ENCODE measurements at regions not wholly inside any gene's neighbourhood (a gene's known extent, or its start where the extent isn't known, plus 50 kb on each side); places are given as distances from the start of the nearest gene placed in this dataset.
"Not testable (repeated sequence)": the region's sequence is repeated elsewhere in the genome, so short reads cannot be mapped to it uniquely, and the experiment has no call there.

DNA sequence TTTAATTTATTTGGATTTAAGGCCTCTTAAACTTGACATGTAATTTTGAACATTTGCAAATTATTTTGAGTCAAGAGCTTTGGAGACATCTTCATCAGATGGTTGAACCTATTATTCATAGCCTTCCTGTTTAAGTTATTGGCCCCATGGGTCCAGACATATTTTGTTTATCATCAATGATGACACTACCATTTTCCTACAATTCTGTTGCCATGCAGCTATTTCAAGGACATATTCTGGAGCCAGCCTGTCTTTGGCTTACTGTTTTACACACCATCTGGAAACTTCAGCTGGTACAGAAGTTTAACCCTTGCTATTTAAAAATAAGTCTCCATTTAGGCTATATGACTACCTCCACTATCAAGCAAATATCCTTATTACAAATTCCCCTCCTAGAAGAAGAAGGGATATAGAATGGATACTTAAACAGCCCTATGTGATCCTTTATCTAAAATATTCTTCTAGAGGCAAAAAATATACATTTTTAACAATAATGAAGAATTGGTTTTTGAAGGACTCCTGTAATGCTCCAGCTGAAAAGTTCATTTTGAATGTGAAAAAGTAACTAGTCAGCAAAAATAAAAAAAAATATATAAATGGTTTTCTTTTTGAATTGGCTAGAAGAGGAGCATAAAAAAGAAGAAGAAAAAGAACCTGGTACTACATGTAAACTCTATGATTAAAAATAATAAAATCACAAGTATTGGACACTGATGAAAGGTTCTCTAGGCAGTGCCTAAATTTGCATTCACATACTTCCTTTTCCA is 544.0 kb upstream of the HS3ST5 start:
- no peak for DNase-seq

DNA sequence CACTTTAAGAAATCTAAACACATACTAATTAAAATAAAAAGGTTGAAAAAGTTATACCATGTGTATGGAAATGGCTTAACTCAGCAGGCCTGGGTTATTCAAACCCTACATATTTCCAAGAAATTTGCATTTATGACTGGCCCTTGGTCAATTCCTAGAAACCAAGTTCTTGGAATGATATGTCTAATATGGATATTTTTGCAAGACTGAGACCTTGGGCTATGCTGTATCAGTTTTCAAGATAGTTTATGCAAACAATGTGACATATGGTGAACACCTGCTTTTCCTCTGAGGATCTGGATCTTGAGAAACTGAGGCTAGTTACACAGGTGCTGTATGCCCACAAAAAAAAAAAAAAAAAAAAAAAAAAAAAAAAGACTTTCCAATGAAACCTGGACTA is 536.9 kb upstream of the HS3ST5 start:
- no peak for DNase-seq

DNA sequence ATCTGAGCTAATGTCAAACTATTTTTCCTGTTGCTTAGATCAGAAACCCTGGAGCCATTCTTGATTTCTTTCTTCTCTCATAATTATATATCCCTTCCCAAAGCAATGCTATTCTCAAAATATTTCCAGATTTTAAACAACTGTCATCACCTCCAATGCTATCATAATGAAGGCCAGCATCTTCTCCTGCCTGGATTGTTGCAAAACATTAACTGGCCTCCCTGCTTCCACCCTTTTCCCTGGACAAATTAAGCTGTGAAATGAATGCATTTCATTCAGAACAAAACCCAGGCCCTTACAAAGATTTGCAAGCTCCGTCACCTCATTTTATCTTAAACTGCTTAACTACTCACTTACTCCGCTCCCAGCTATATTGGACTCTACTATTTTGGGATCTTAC is 535.3 kb upstream of the HS3ST5 start:
- DNase-seq, result no peak

DNA sequence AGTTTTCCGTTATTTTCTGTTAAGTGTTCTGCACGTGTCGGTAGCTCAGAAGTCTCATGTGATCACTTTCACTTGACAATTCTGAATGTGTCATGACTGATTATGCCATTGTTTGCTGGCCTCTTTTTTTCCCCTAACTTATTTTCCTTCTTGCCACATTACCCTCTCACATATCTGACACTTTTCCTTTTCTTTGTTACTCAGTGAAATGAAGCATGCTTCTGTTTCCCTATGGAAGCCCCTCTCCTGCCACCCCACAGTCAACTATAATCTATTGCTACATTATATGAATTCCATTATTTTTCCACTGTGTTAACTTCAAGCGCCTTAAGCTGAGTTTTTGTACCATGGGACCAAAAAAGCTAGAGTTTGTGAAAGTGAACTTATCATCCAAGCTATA is 531.6 kb upstream of the HS3ST5 start:
- DNase-seq, result no peak

DNA sequence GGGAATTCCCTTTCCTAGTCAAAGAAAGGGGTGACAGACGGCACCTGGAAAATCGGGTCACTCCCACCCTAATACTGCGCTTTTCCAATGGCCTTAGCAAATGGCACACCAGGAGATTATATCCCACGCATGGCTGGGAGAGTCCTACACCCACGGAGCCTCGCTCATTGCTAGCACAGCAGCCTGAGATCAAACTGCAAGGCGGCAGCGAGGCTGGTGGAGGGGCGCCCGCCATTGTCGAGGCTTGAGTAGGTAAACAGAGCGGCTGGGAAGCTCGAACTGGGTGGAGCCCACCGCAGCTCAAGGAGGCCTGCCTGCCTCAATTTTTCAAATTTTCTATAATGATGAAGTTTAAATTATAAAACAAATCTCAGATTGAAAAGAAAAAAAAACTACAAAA is 522.7 kb upstream of the HS3ST5 start:
- not testable (repeated sequence) for DNase-seq

DNA sequence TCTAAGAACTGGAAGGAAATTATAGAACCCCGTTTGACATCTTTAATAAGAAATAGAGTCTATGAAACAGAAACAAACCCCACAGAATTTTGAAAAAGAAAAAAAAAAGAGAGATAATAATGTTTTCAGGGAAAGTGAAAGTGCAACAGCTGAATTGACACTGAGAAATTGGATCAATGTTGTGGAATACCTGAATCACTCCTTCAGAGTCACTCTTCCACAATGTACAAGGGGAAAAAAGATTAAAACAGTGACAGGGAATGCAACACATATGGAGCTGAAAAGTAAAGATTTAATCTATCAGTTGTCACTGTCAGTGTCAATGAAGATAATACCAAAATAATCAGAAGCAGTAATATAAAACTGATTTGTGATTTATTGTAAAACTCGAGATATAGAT is 520.8 kb upstream of the HS3ST5 start:
- no peak for DNase-seq

DNA sequence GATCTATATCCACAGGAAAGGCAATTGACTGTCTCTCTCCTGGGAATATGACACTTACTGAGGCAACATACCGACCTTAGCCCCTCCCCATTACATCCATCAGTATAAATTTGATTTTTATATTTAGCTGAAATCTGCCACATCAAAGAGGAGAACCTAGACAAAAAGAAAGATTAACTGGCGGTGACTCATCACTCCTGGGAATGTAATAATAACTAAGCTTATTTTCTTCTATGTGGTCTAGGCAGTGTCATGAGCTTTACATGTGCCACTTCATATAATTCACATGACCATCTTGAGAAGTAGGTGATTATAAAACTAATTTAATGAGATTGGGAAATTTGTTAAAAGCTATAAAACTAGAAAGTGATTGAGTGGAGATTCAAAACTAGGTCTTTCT is 520.0 kb upstream of the HS3ST5 start:
- DNase-seq, result no peak

DNA sequence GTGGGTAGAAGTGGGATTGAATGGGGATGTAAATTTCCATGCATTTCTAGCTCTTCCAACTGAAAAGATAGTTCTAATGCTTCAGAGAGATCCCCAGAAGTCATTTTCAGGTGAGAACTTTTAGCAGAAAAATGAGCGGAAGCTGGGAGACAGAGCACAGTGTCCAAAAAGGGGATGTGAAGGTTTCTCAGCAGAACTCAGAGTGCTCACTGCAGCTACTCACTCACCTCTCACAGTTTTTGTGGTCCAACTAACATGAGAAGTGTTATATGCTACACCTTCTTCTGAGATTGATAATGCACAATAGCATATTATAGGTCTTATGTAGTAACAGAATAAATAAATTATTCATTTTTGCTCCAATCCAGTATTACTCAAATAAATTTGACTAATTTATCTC is 519.2 kb upstream of the HS3ST5 start:
- no peak for DNase-seq

DNA sequence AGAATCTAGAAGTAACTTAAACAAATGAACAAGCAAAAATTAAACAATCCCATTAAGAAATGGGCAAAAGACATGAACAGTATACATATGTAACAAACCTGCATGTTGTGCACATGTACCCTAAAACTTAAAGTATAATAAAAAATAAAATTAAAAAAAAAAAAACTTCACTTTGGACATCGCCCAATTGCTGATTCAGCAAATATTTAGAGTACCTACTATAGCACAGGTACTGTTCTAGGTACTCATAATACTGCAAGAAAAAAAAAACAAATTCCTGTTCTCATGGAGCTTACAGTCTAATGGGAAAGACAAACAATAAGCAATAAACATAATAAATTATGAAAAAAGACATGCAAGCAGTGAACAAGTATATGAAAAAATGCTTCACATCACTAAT is 501.5 kb upstream of the HS3ST5 start:
- DNase-seq, result no peak

DNA sequence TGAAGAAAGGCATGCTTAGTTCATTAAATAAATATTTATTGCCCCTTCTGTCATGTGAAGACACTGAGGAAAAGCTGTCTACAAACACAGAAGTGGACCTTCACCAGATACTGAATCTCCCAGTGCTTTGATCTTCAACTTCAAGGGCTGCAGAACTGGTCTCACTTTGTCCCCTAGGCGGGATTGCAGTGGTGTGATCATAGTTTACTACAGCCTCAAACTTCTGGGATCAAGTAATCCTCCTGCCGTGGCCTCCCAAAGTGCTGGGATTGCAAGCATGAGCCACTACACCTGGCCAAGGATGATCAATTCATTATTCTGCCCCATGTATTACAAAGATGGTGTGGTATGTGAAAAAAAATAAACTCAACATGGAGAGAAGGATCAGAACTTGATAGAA is 496.2 kb upstream of the HS3ST5 start:
- DNase-seq, result no peak

DNA sequence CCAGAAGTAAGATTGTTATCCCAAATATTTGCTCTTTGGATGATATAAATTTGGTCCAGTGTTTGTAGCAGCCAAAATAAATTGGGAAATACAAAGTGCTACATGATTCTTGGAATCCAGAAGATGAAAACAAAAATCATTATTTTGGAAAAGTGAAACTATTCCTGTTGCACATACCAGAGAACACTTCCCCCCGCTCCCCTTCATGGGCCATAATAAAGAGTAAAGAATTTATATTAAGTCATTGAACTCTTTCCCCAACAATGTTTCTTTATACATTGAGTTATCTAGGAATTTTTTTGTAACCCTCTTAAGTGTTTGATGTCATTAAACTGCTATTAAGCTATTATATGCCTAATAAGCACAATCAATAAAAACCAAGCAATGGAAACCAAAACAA is 490.4 kb upstream of the HS3ST5 start:
- no peak for DNase-seq

DNA sequence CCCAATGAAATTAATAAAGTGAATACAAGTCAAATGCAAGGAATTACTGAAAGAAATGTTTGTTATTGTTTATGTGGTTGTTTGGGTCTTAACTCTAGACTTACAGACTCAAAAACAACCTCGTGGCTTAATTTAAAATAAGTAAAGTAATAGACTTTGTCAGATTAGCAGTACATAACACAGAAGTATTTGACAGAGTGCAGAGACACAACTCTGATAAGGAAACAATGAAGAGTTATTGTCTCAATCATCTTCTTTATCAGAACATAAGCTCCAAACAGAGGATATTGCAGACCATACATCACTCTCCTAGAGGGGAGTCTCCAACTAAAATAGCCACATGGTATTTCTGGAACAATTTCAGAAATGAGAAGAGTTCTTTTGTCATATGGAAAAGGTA is 487.7 kb upstream of the HS3ST5 start:
- DNase-seq, result no peak

DNA sequence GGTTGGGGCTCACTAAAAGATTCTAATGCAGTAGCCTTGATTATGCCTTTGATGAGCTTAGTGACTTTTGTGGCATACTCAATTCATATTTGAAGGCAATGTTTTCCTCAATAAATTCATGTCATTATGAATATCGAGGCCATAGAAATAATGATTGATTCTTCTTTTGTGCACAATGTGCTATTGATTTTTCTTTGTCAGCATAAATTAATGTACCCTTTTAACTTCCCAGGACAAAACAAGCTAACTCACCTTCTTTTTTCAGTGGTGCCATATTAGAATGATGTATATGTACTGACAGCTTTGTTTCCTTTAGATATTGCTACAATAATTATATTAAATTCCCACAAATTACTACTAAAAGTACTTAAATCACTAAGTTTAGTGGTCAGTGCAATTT is 484.3 kb upstream of the HS3ST5 start:
- DNase-seq, result no peak

DNA sequence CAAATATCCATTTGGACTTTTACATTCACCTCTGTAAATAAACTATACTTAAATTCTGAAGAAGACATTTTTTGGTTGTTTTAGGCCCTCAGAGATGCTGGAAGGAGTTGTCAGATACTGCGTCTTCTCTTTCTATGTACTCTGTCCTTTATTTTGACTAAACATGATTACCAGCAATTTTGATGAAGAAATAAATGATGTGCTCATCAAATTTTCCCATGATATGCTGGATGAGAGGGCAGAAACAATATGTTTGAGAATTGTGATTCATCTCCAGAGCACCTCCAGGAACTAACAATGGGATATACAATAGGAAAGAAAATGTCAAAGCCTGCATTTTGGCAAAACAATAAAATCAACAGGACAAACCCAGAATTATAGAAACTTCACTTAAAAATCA is 481.6 kb upstream of the HS3ST5 start:
- no peak for DNase-seq

DNA sequence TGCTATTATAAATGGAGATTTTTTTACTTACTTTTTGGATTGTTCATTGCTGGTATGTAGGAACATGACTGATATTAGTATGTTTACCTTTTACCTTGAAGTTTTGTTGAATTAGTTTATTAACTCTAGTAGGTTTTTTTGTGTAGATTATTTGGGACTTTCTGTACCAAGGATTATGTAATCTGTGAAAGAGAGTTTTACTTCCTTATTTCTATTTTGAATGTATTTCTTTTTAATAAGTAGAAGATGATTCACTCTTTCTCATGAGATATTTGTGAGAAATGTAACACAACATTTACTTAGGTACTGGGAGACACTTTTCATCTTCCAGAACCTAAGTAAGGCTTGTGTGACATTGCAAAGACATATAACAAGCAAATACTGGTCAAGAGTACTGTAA is 473.9 kb upstream of the HS3ST5 start:
- DNase-seq, result no peak

DNA sequence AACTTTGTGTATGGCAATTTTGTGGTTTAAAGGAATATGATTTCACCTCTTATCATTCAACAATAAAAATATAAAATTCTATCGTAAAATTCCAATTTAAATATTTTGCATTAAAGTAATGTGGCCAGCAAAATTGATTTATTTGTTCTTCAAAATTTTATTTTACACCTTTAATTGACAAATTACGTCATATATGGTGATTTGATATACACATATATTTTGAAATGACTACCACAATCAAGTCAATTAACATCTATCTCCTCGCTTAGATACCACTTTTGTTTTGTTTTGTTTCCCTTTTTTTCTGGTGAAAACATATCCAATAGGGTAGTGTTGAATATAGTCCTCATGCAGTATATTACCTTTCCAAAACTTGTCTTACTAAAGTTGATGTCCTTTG is 467.6 kb upstream of the HS3ST5 start:
- DNase-seq, result no peak

DNA sequence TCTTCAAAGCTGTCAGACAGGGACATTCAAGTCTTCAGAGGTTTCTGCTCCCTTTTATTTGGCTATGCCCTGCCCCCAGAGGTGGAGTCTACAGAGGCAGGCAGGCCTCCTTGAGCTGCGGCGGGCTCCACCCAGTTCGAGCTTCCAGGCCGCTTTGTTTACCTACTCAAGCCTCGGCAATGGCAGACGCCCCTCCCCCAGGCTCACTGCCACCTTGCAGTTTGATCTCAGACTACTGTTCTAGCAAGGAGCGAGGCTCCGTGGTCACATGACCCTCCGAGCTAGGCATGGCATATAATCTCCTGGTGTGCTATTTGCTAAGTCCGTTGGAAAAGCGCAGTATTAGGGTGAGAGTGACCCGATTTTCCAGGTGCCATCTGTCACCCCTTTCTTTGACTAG is 462.6 kb upstream of the HS3ST5 start:
- not testable (repeated sequence) for DNase-seq

DNA sequence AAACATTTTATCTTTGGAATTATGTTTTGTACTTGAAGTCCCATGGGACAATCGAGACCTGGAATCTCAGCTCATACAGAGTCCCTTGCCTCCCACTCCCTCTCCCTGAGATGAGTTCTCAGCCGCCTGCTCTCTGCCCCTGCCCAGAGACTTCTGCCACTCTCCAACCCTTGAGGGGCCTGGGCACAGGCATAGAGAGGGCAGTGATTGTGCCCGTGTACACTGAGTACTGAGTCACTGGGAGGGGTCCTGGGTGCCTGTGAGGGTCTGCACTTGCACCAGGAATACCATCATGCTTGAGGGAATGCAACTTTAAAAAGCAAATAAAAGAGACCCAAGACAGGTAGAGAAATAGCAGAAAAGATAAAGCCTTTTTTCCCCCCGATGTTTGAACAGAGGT is 453.8 kb upstream of the HS3ST5 start:
- DNase-seq, result no peak

DNA sequence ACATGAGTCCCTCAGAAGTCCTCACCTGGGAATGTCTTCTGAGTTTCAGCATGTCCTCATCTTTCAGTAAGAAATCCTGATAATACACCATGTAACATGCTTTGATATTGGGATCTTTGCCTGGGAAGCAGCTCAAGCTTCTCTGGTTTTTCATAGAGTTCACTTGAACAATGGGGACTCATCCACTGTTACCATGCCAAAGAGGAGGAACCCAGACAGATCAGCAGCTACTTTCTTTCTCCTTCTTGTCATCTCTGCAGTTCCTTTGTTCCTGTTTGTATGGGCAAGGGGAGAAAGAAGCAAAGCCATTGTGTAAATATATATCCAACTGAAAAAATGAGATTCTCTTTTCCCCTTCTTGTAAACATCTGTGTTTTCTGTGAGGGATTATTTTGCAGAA is 450.6 kb upstream of the HS3ST5 start:
- no peak for DNase-seq

DNA sequence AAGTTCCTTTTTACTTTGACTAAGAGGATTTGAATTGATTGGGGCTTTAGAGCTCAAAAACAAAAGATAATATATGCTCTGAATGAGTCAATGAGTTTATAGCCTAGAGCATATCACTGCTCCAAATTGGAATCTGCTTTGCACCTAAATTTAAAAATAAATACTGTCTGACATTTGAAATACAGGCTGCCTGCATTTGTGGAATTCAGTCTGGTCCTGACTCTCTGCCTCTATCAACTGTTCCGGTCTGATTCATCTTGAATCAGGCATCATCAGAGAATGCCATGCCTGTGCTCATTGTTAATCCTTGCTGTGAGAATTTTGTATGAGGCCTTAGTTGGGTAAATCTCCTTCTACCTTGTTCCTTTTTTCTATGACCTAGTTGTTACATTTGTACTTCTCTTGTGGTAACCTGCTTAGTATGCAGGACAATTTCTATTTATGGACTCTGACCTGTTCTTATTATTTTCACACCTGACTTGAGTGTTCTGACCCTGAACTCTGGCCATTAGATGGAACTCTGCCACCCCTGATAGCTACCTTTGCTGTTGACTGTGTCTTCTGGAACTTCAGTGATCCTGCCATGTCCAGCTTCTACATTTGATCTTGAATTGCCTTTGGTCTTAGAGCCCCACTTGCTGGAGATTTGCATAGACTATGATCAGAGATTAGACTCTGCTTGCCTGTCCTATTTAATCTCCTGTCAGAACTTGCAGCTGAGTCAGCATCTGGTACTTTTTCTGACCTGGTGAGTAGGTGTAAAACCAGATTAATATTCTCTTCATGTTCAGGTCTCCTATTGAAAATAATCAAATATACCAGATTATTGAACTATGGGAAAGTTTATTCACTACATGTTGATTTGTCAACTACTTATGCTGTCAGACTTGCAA is 442.7 kb upstream of the HS3ST5 start:
- DNase-seq, result peak; percentile 56

DNA sequence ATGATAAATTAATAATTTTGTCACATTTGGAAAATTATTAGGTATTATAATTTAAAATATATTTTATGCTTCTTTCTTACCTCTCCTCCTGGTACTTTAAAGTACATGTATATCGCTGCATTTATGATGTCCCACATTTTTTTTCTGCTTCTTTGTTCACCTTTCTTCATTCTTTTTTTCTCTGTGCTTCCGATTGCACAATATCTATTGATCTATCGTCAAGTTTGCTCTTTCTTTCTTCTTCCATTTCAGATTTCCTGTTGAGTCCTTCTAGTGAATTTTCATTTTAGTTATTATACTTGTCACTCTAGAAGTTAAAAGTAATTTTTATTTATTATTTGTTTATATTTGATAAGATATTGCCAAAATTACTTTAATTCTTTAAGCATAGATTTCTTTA is 441.0 kb upstream of the HS3ST5 start:
- no peak for DNase-seq

DNA sequence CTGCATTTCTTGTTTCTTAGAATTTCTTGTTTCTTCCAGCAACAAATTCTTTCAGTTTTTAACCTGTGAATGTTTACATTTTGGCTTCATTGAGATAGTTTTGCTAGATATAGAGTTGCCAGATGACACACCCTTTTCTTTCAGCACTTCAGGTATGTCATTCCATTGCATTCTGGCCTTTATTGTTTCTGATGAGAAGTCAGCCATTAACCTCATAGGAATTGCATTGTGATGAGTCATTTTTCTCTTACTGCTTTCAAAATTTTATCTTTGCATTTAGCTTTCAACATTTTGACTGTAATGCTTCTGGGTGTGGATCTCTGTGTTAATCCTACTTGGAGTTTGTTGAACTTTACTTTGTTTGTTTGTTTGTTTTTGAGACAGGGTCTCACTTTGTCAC is 440.3 kb upstream of the HS3ST5 start:
- DNase-seq, result no peak

DNA sequence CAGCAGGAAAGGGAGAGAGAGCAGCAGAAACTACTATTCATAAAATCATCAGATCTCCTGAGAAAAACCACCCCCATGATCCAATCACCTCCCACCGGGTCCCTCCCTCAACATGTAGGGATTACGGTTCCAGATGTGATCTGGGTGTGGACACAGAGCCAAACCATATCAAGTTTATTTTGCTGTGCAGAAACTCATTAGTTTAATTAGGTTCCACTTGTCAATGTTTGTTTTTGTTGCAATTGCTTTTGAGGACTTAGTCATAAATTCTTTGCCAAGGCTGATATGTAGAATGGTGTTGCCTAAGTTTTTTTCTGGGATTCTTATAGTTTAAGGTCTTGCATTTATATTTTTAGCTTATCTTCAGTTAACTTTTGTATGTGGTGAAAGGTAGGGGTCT is 422.0 kb upstream of the HS3ST5 start:
- DNase-seq, result no peak

DNA sequence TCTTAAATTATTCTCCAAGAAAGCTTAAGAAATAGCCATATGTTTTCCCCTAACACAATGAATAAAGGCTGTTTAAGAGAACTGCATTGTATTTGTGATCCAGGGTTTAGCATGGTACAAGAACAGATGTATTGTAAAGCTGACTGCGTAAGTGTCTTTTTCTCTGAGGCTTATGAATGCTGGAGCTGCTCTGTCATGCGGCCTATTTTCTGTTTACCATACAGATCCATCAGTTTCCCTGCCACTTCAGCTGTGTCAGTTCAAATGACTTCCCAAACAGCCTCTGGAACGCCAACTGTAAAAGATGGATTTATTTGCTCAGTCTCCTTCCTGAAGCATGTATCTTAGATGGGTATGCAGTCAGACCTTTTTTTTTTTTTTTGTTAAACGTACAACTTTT is 419.3 kb upstream of the HS3ST5 start:
- peak; percentile 18 for DNase-seq
